MG63 (cell line): ENCODE measurements at regions not wholly inside any gene's neighbourhood (a gene's known extent, or its start where the extent isn't known, plus 50 kb on each side); places are given as distances from the start of the nearest gene placed in this dataset.
A peak's percentile ranks its signal among the peaks of the same experiment; 100 is the strongest.

Experiments used
- DNase-seq: peaks from one replicate; pipeline ENCODE4 v3.0.0-alpha.2; 2020
- H3K27me3 ChIP-seq: fragments of 250-450 bp; sonication (Bioruptor Pico); 2 replicates; pipeline ENCODE4 v1.5.1; 2020; ENCODE audit warnings: mild to moderate bottlenecking, moderate library complexity
- H3K36me3 ChIP-seq: fragments of 250-450 bp; sonication (Bioruptor Pico); 2 replicates; pipeline ENCODE4 v1.5.1; 2020; ENCODE audit warnings: mild to moderate bottlenecking, moderate library complexity
- H3K4me3 ChIP-seq: fragments of 250-450 bp; sonication (Bioruptor Pico); 2 replicates; pipeline ENCODE4 v1.5.1; 2020; ENCODE audit warnings: mild to moderate bottlenecking, moderate library complexity
- H3K9me3 ChIP-seq: fragments of 250-450 bp; sonication (Bioruptor Pico); 2 replicates; pipeline ENCODE4 v1.5.1; 2020; ENCODE audit warnings: mild to moderate bottlenecking, moderate library complexity

GRCh38 chr2:4576075-4576474 is 872.7 kb downstream of the DCDC2C start:
- no peaks in the 10 kb centered on the region for H3K9me3 ChIP-seq
- H3K36me3 ChIP-seq = no peaks in the 10 kb centered on the region
- H3K4me3 ChIP-seq = no peak overlapping the region
- H3K27me3 ChIP-seq = no peaks in the 10 kb centered on the region
- no peak for DNase-seq

GRCh38 chr2:4579977-4580376 is 876.6 kb downstream of the DCDC2C start:
- DNase-seq = no peak
- Histone ChIP-seq H3K36me3 (no peaks in the 10 kb centered on the region), H3K4me3 (no peak overlapping the region), H3K27me3 (no peaks in the 10 kb centered on the region), H3K9me3 (no peaks in the 10 kb centered on the region)

- H3K27me3 ChIP-seq = no peaks in the 10 kb centered on the region
- no peak for DNase-seq
- H3K36me3 ChIP-seq = no peaks in the 10 kb centered on the region
- H3K4me3 ChIP-seq = no peak overlapping the region
- H3K9me3 ChIP-seq = no peaks in the 10 kb centered on the region
These were observed 881.8 kb downstream of the DCDC2C start for GRCh38 chr2:4585057-4585635.

GRCh38 chr2:4588606-4589005 is 885.2 kb downstream of the DCDC2C start:
- H3K36me3 ChIP-seq = no peaks in the 10 kb centered on the region
- H3K27me3 ChIP-seq = no peaks in the 10 kb centered on the region
- no peak overlapping the region for H3K4me3 ChIP-seq
- H3K9me3 ChIP-seq = no peaks in the 10 kb centered on the region
- no peak for DNase-seq

- Histone ChIP-seq H3K9me3 (no peaks in the 10 kb centered on the region), H3K4me3 (no peak overlapping the region), H3K27me3 (no peaks in the 10 kb centered on the region), H3K36me3 (no peaks in the 10 kb centered on the region)
- no peak for DNase-seq
These were observed 887.9 kb downstream of the DCDC2C start for GRCh38 chr2:4591261-4591660.

- no peaks in the 10 kb centered on the region for H3K36me3 ChIP-seq
- DNase-seq = no peak
- no peaks in the 10 kb centered on the region for H3K9me3 ChIP-seq
- H3K27me3 ChIP-seq = no peaks in the 10 kb centered on the region
- no peak overlapping the region for H3K4me3 ChIP-seq
These were observed 894.0 kb downstream of the DCDC2C start for GRCh38 chr2:4597400-4597799.

- Histone ChIP-seq H3K4me3 (no peak overlapping the region), H3K27me3 (no peaks in the 10 kb centered on the region), H3K36me3 (no peaks in the 10 kb centered on the region), H3K9me3 (no peaks in the 10 kb centered on the region)
- no peak for DNase-seq
These were observed 901.4 kb downstream of the DCDC2C start for GRCh38 chr2:4604767-4605166.

GRCh38 chr2:4618141-4618540 is 914.8 kb downstream of the DCDC2C start:
- Histone ChIP-seq H3K27me3 (no peaks in the 10 kb centered on the region), H3K36me3 (no peaks in the 10 kb centered on the region), H3K4me3 (no peak overlapping the region), H3K9me3 (no peaks in the 10 kb centered on the region)
- DNase-seq = no peak

GRCh38 chr2:4618630-4619228 is 915.4 kb downstream of the DCDC2C start:
- Histone ChIP-seq H3K27me3 (no peaks in the 10 kb centered on the region), H3K4me3 (no peak overlapping the region), H3K9me3 (no peaks in the 10 kb centered on the region), H3K36me3 (no peaks in the 10 kb centered on the region)
- DNase-seq = peak; percentile 4

GRCh38 chr2:4628998-4629501 is 925.7 kb downstream of the DCDC2C start:
- Histone ChIP-seq H3K9me3 (no peaks in the 10 kb centered on the region), H3K27me3 (no peaks in the 10 kb centered on the region), H3K4me3 (no peak overlapping the region), H3K36me3 (no peaks in the 10 kb centered on the region)
- no peak for DNase-seq

- no peaks in the 10 kb centered on the region for H3K9me3 ChIP-seq
- no peak overlapping the region for H3K4me3 ChIP-seq
- no peaks in the 10 kb centered on the region for H3K36me3 ChIP-seq
- DNase-seq = no peak
- no peaks in the 10 kb centered on the region for H3K27me3 ChIP-seq
These were observed 931.9 kb downstream of the DCDC2C start for GRCh38 chr2:4635289-4635688.

GRCh38 chr2:4653991-4654390 is 950.6 kb downstream of the DCDC2C start:
- no peaks in the 10 kb centered on the region for H3K27me3 ChIP-seq
- H3K36me3 ChIP-seq = no peaks in the 10 kb centered on the region
- no peak for DNase-seq
- no peaks in the 10 kb centered on the region for H3K9me3 ChIP-seq
- no peak overlapping the region for H3K4me3 ChIP-seq

GRCh38 chr2:4656326-4656725 is 953.0 kb downstream of the DCDC2C start:
- Histone ChIP-seq H3K4me3 (no peak overlapping the region), H3K9me3 (no peaks in the 10 kb centered on the region), H3K27me3 (no peaks in the 10 kb centered on the region), H3K36me3 (no peaks in the 10 kb centered on the region)
- DNase-seq = no peak

- Histone ChIP-seq H3K36me3 (no peaks in the 10 kb centered on the region), H3K4me3 (no peak overlapping the region), H3K27me3 (no peaks in the 10 kb centered on the region), H3K9me3 (no peaks in the 10 kb centered on the region)
- no peak for DNase-seq
These were observed 958.9 kb downstream of the DCDC2C start for GRCh38 chr2:4662161-4662779.

GRCh38 chr2:4668381-4668780 is 965.0 kb downstream of the DCDC2C start:
- DNase-seq = no peak
- Histone ChIP-seq H3K9me3 (no peaks in the 10 kb centered on the region), H3K27me3 (no peaks in the 10 kb centered on the region), H3K36me3 (no peaks in the 10 kb centered on the region), H3K4me3 (no peak overlapping the region)

GRCh38 chr2:4670331-4670730 is 967.0 kb downstream of the DCDC2C start:
- Histone ChIP-seq H3K4me3 (no peak overlapping the region), H3K9me3 (no peaks in the 10 kb centered on the region), H3K36me3 (no peaks in the 10 kb centered on the region), H3K27me3 (no peaks in the 10 kb centered on the region)
- DNase-seq = no peak

GRCh38 chr2:4673025-4673489 is 969.7 kb downstream of the DCDC2C start:
- peak; percentile 77 for DNase-seq
- Histone ChIP-seq H3K36me3 (no peaks in the 10 kb centered on the region), H3K4me3 (peak overlapping the region; percentile 58), H3K9me3 (no peaks in the 10 kb centered on the region), H3K27me3 (no peaks in the 10 kb centered on the region)

GRCh38 chr2:4674007-4674406 is 970.6 kb downstream of the DCDC2C start:
- no peak overlapping the region for H3K4me3 ChIP-seq
- no peaks in the 10 kb centered on the region for H3K9me3 ChIP-seq
- H3K27me3 ChIP-seq = no peaks in the 10 kb centered on the region
- H3K36me3 ChIP-seq = no peaks in the 10 kb centered on the region
- DNase-seq = no peak
